Esophagus squamous epithelium (tissue), 5 donors: ENCODE measurements at regions not wholly inside any gene's neighbourhood (a gene's known extent, or its start where the extent isn't known, plus 50 kb on each side); places are given as distances from the start of the nearest gene placed in this dataset.

Source experiments
- DNase-seq: peaks from one replicate; lab custom pipeline; 2025; lab: John Stamatoyannopoulos, UW
- H3K27ac ChIP-seq, 4 donors: fragments of 200-600 bp; sonication (generic); one replicate each; pipeline ENCODE4 v1.5.1; 2016 to 2019; ENCODE audit warnings: mild to moderate bottlenecking in 1 of 4
- H3K27me3 ChIP-seq, 4 donors: fragments of 200-600 bp; sonication (generic); 1 replicate in 3 of 4; 2 replicates in 1 of 4; pipeline versions ENCODE4 v1.5.1 to v1.6.0; 2017 to 2021; ENCODE audit warnings: antibody characterized with exemption in 1 of 4
- H3K36me3 ChIP-seq, 3 donors: fragments of 200-600 bp; sonication (generic); one replicate each; pipeline ENCODE4 v1.5.1; 2016 to 2019
- H3K4me1 ChIP-seq, 3 donors: fragments of 200-600 bp; sonication (generic); one replicate each; pipeline ENCODE4 v1.5.1; 2017 to 2019
- H3K4me3 ChIP-seq, 4 donors: fragments of 200-600 bp; sonication (generic); 1 replicate in 3 of 4; 2 replicates in 1 of 4; pipeline ENCODE4 v1.5.1; 2016 to 2019; ENCODE audit warnings: mild to moderate bottlenecking in 2 of 4, moderate library complexity in 1 of 4
- H3K9me3 ChIP-seq, 3 donors: fragments of 200-600 bp; sonication (generic); one replicate each; pipeline ENCODE4 v1.5.1; 2016 to 2019
- POLR2A ChIP-seq, 4 donors: fragments of 450-650 bp; IDR thresholded peaks; one replicate each; pipeline ENCODE4 v1.6.1; 2017; ENCODE audit warnings: antibody characterized with exemption in 4 of 4, mild to moderate bottlenecking in 4 of 4, moderate library complexity in 3 of 4
- WGBS, 2 donors: methylation state at CpG; one replicate each; pipeline ENCODE4 v1.1.5; 2018; 5-methylcytosine and 5-hydroxymethylcytosine counted together
- intact Hi-C: fragments of 100-400 bp; cut with DNase I; formaldehyde crosslinking; loops from one replicate; pipeline ENCODE4 v1.15.0; 2022
- TF ChIP-seq, protein P1 (sequence below), 6 experiments: fragments of 450-650 bp in 4 of 6; fragments of 200-600 bp in 2 of 6; sonication (generic) in 2 of 6; IDR thresholded peaks; one replicate each; pipeline ENCODE4 v1.5.1; 2016 to 2019; ENCODE audit warnings: antibody characterized with exemption in 6 of 6, mild to moderate bottlenecking in 4 of 6, moderate library complexity in 4 of 6
- donor health status: DM: yes; HTN: yes; CAD: no.

DNA sequence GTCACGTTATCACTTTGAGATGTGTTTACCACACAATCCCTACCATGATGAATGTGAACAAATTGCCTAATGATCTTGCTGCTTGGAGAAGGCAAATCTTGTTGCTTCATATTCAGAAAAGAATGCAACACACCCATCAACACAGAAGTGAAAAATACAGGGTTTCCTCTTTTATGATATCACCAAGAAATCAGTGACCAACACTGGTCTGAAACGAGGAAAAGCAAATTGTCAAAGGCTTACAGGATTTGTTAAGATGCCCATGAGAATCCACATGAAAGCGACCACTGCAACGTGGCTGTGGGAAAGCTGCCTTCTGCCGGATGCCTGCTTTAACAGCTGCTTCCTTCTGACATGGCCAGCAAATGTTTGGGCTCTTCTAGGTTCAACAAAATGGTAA lies 397.6 kb upstream of the LRATD1 start:
- no peak overlapping the region for H3K4me3 ChIP-seq
- intact Hi-C loops: no loop called here
- H3K4me1 ChIP-seq: no peaks in the 10 kb centered on the region
- DNase-seq: no peak
- H3K36me3 ChIP-seq: no peaks in the 10 kb centered on the region
- 43 to 75% methylated on average over 4 to 5 of the region's 5 CpGs for WGBS, 2 donors
- no peak for TF ChIP-seq POLR2A (IDR thresholded peaks at IDR 0.05)
- TF ChIP-seq, protein P1, sequence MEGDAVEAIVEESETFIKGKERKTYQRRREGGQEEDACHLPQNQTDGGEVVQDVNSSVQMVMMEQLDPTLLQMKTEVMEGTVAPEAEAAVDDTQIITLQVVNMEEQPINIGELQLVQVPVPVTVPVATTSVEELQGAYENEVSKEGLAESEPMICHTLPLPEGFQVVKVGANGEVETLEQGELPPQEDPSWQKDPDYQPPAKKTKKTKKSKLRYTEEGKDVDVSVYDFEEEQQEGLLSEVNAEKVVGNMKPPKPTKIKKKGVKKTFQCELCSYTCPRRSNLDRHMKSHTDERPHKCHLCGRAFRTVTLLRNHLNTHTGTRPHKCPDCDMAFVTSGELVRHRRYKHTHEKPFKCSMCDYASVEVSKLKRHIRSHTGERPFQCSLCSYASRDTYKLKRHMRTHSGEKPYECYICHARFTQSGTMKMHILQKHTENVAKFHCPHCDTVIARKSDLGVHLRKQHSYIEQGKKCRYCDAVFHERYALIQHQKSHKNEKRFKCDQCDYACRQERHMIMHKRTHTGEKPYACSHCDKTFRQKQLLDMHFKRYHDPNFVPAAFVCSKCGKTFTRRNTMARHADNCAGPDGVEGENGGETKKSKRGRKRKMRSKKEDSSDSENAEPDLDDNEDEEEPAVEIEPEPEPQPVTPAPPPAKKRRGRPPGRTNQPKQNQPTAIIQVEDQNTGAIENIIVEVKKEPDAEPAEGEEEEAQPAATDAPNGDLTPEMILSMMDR (IDR thresholded peaks at IDR 0.05): no peak
- H3K9me3 ChIP-seq: no peaks in the 10 kb centered on the region
- no peak overlapping the region for H3K27ac ChIP-seq
- no peaks in the 10 kb centered on the region for H3K27me3 ChIP-seq

DNA sequence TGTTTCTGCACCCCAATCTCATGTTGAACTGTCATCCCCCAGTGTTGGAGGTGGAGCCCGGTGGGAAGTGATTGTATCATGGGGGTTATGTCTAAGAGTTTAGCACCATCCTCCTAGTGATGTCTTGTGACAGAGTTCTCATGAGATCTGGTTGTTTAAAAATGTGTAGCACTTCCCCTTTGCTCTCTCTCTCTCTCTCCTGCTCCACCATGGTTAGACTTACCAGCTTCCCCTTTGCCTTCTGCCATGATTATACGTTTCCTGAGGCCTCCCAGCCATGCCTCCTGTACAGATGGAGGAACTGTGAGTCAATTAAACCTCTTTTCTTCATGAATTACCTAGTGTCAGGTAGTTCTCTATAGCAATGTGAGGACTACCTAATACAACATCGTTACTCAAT lies 396.9 kb upstream of the LRATD1 start:
- Histone ChIP-seq H3K36me3 (no peaks in the 10 kb centered on the region), H3K4me3 (no peak overlapping the region), H3K27me3 (no peaks in the 10 kb centered on the region), H3K9me3 (no peaks in the 10 kb centered on the region), H3K4me1 (no peaks in the 10 kb centered on the region), H3K27ac (no peak overlapping the region)
- DNase-seq: no peak
- WGBS, 2 donors: 69 to 72% methylated on average over 3 of the region's 3 CpGs
- intact Hi-C loops: no loop called here
- no peak for TF ChIP-seq POLR2A (IDR thresholded peaks at IDR 0.05)
- TF ChIP-seq, protein P1 (IDR thresholded peaks at IDR 0.05): no peak

DNA sequence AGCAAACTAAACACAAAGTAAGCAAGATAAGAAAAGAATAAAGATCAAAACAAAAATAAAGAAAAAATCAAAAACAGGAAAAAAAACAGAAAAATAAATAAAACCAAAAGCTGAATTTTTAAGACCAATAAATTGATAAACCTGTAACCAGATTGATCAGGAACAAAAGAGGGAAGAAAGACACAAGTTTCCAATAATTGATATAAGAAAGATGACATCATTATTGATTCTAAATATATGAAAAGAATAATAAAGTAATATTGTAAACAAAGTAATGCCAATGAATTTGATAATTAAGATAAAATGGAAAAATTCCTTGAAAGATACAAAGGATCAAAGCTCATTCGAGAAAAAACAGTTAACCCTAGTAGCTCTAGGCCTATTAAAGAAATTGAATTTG lies 394.6 kb upstream of the LRATD1 start:
- H3K27ac ChIP-seq: no peak overlapping the region
- no peaks in the 10 kb centered on the region for H3K27me3 ChIP-seq
- no peaks in the 10 kb centered on the region for H3K36me3 ChIP-seq
- no peaks in the 10 kb centered on the region for H3K4me1 ChIP-seq
- 67 to 78% methylated on average over 1 of the region's 1 CpG for WGBS, 2 donors
- TF ChIP-seq POLR2A (IDR thresholded peaks at IDR 0.05): no peak
- TF ChIP-seq, protein P1 (IDR thresholded peaks at IDR 0.05): no peak
- intact Hi-C loops: no loop called here
- no peak overlapping the region for H3K4me3 ChIP-seq
- H3K9me3 ChIP-seq: no peaks in the 10 kb centered on the region
- no peak for DNase-seq

DNA sequence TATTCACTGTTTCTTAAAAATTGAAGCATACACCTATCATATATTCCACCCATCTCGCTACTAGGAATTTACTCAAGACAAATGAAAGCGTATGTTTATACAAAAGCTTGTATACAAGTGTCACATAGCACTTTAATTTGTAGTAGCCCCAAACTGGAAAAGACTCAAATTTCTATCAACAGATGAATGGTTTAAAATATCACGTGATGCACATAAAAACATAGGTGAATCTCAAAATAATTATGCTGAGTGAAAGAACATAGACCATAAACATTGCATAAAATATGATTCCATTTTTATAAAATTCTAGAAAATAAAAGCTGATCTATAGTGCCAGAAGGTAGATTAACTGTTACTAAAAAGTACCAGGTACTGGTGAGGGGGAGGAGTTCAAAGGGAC lies 392.9 kb upstream of the LRATD1 start:
- Histone ChIP-seq H3K9me3 (no peaks in the 10 kb centered on the region), H3K27me3 (no peaks in the 10 kb centered on the region), H3K27ac (no peak overlapping the region), H3K4me1 (no peaks in the 10 kb centered on the region), H3K4me3 (no peak overlapping the region), H3K36me3 (no peaks in the 10 kb centered on the region)
- DNase-seq: no peak
- intact Hi-C loops: no loop called here
- no peak for TF ChIP-seq POLR2A (IDR thresholded peaks at IDR 0.05)
- TF ChIP-seq, protein P1 (IDR thresholded peaks at IDR 0.05): no peak
- WGBS, 2 donors: 81 to 84% methylated on average over 3 of the region's 3 CpGs

DNA sequence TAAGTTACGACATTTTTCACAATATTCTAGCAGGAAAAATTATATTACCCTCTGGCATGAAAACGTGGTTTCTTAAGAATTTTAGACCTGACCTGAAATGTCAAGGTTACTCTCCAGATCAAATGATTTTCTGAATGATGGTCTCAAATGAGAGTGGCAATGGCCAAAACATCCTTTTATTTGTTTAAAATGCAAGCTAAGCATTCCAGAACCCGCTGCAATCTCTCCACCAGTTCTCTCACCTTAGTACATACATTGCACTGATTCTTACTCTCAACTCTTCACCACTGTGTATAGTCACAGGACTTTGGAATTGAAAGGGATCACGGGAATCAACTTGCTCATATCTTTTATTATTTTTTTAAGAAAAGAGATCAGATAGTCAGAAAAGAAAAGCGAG lies 391.6 kb upstream of the LRATD1 start:
- no peak for DNase-seq
- no peaks in the 10 kb centered on the region for H3K27me3 ChIP-seq
- H3K27ac ChIP-seq: no peak overlapping the region
- H3K36me3 ChIP-seq: no peaks in the 10 kb centered on the region
- TF ChIP-seq, protein P1 (IDR thresholded peaks at IDR 0.05): no peak
- TF ChIP-seq POLR2A (IDR thresholded peaks at IDR 0.05): no peak
- intact Hi-C loops: no loop called here
- H3K4me3 ChIP-seq: no peak overlapping the region
- H3K9me3 ChIP-seq: no peaks in the 10 kb centered on the region
- WGBS, 2 donors: 32 to 55% methylated on average over 5 of the region's 5 CpGs
- no peaks in the 10 kb centered on the region for H3K4me1 ChIP-seq
